ENCODE measurements at regions not wholly inside any gene's neighbourhood (a gene's known extent, or its start where the extent isn't known, plus 50 kb on each side); places are given as distances from the start of the nearest gene placed in this dataset.

GRCh38 chr7:145478541-145478940 is 638.1 kb upstream of the CNTNAP2 start:
- Histone ChIP-seq H3K9me2 (ENCODE audit: insufficient read depth, low read length) (no peaks in the 10 kb centered on the region), H3K4me1 (ENCODE audit: insufficient read depth, low read length, poor library complexity, severe bottlenecking) (no peaks in the 10 kb centered on the region), H3K36me3 (ENCODE audit: insufficient read depth, low read length) (no peaks in the 10 kb centered on the region), H3K9me3 (ENCODE audit: low read length) (no peaks in the 10 kb centered on the region), H3K4me3 (ENCODE audit: low read depth, low read length, poor library complexity, severe bottlenecking) (no peak overlapping the region), H3K4me2 (ENCODE audit: low read length) (no peak overlapping the region), H3K79me2 (ENCODE audit: insufficient read depth, low read depth, low read length) (no peaks in the 10 kb centered on the region), H2AFZ (ENCODE audit: low read length) (no peak overlapping the region), H4K20me1 (ENCODE audit: insufficient read depth, low read length) (no peaks in the 10 kb centered on the region), H3K27ac (ENCODE audit: low read depth, low read length, poor library complexity, severe bottlenecking) (no peak overlapping the region)
- TF ChIP-seq CTCF (conservative IDR thresholded peaks at IDR 0.05; ENCODE audit: low read length) (no peak), EZH2phosphoT487 (IDR thresholded peaks at IDR 0.05; ENCODE audit: borderline replicate concordance, low read depth, low read length) (no peak)
- no TSS peak for BruUV-seq (replicated peaks)
- POLR2A ChIA-PET: interaction anchor here (0.6 kb wide), 2 partner anchors 239 to 926 kb away, joined by 3 read pairs; no protein-coding TSS in a partner anchor
- no peak for DNase-seq (ENCODE audit: low spot score)
- intact Hi-C loops (cut with micrococcal nuclease; ENCODE audit: unreplicated experiment): no loop called here
- CTCF ChIA-PET (ENCODE audit: unreplicated experiment): no interaction called here

- Histone ChIP-seq H3K79me2 (ENCODE audit: insufficient read depth, low read depth, low read length) (no peaks in the 10 kb centered on the region), H3K4me2 (ENCODE audit: low read length) (no peak overlapping the region), H3K27ac (ENCODE audit: low read depth, low read length, poor library complexity, severe bottlenecking) (no peak overlapping the region), H3K9me3 (ENCODE audit: low read length) (no peaks in the 10 kb centered on the region), H3K4me3 (ENCODE audit: low read depth, low read length, poor library complexity, severe bottlenecking) (no peak overlapping the region), H3K9me2 (ENCODE audit: insufficient read depth, low read length) (no peaks in the 10 kb centered on the region), H3K4me1 (ENCODE audit: insufficient read depth, low read length, poor library complexity, severe bottlenecking) (no peaks in the 10 kb centered on the region), H2AFZ (ENCODE audit: low read length) (no peak overlapping the region), H3K36me3 (ENCODE audit: insufficient read depth, low read length) (no peaks in the 10 kb centered on the region), H4K20me1 (ENCODE audit: insufficient read depth, low read length) (no peaks in the 10 kb centered on the region)
- no TSS peak for BruUV-seq (replicated peaks)
- ChIA-PET CTCF (ENCODE audit: unreplicated experiment) (no interaction called here), POLR2A (interaction anchor here (0.6 to 1.0 kb wide), 5 partner anchors 19 to 607 kb away, joined by 3 to 4 read pairs (median 3); no protein-coding TSS in a partner anchor)
- TF ChIP-seq CTCF (conservative IDR thresholded peaks at IDR 0.05; ENCODE audit: low read length) (no peak), EZH2phosphoT487 (IDR thresholded peaks at IDR 0.05; ENCODE audit: borderline replicate concordance, low read depth, low read length) (no peak)
- DNase-seq (ENCODE audit: low spot score): no peak
- intact Hi-C loops (cut with micrococcal nuclease; ENCODE audit: unreplicated experiment): no loop called here
Measured at GRCh38 chr7:145474009-145474686, 638.3 kb upstream of the TPK1 start.

GRCh38 chr7:145471883-145472282 is 636.0 kb upstream of the TPK1 start:
- Histone ChIP-seq H3K4me3 (ENCODE audit: low read depth, low read length, poor library complexity, severe bottlenecking) (no peak overlapping the region), H2AFZ (ENCODE audit: low read length) (no peak overlapping the region)
- no TSS peak for BruUV-seq (replicated peaks)

More at GRCh38 chr7:145471883-145472282, 636.0 kb upstream of the TPK1 start:
- Histone ChIP-seq H3K9me3 (ENCODE audit: low read length) (no peaks in the 10 kb centered on the region), H3K27ac (ENCODE audit: low read depth, low read length, poor library complexity, severe bottlenecking) (no peak overlapping the region), H3K4me2 (ENCODE audit: low read length) (no peak overlapping the region), H3K36me3 (ENCODE audit: insufficient read depth, low read length) (no peaks in the 10 kb centered on the region), H3K9me2 (ENCODE audit: insufficient read depth, low read length) (no peaks in the 10 kb centered on the region), H3K4me1 (ENCODE audit: insufficient read depth, low read length, poor library complexity, severe bottlenecking) (no peaks in the 10 kb centered on the region), H4K20me1 (ENCODE audit: insufficient read depth, low read length) (no peaks in the 10 kb centered on the region), H3K79me2 (ENCODE audit: insufficient read depth, low read depth, low read length) (no peaks in the 10 kb centered on the region)
- ChIA-PET CTCF (ENCODE audit: unreplicated experiment) (no interaction called here), POLR2A (no interaction called here)
- no peak for DNase-seq (ENCODE audit: low spot score)
- TF ChIP-seq EZH2phosphoT487 (IDR thresholded peaks at IDR 0.05; ENCODE audit: borderline replicate concordance, low read depth, low read length) (no peak), CTCF (conservative IDR thresholded peaks at IDR 0.05; ENCODE audit: low read length) (no peak)
- intact Hi-C loops (cut with micrococcal nuclease; ENCODE audit: unreplicated experiment): no loop called here

Data from OCI-LY7 (cell line).